NCI-H146 (cell line): ENCODE measurements at regions not wholly inside any gene's neighbourhood (a gene's known extent, or its start where the extent isn't known, plus 50 kb on each side); places are given as distances from the start of the nearest gene placed in this dataset.

Experiments
- DNase-seq: peaks from one replicate; lab custom pipeline; 2025; lab: John Stamatoyannopoulos, UW

GRCh38 chr4:185987961-185988627 lies 80.9 kb upstream of the TLR3 start:
- no peak for DNase-seq

GRCh38 chr4:185991770-185992169 lies 77.2 kb upstream of the TLR3 start:
- no peak for DNase-seq

- DNase-seq: no peak
Measured at GRCh38 chr4:185992585-185992984, 76.4 kb upstream of the TLR3 start.

GRCh38 chr4:185993328-185993973 lies 75.5 kb upstream of the TLR3 start:
- DNase-seq: no peak

GRCh38 chr4:185994750-185995149 lies 74.2 kb upstream of the TLR3 start:
- no peak for DNase-seq

GRCh38 chr4:185995665-185996064 lies 73.3 kb upstream of the TLR3 start:
- no peak for DNase-seq

- DNase-seq: no peak
Measured at GRCh38 chr4:185997296-185997695, 71.7 kb upstream of the TLR3 start.

GRCh38 chr4:185998791-185999190 lies 70.2 kb upstream of the TLR3 start:
- no peak for DNase-seq

- DNase-seq: no peak
Measured at GRCh38 chr4:185999207-185999606, 69.7 kb upstream of the TLR3 start.

- DNase-seq: no peak
Measured at GRCh38 chr4:186002853-186003252, 66.1 kb upstream of the TLR3 start.

- no peak for DNase-seq
Measured at GRCh38 chr4:186003746-186004145, 65.2 kb upstream of the TLR3 start.

- DNase-seq: no peak
Measured at GRCh38 chr4:186008057-186008456, 60.9 kb upstream of the TLR3 start.

- DNase-seq: no peak
Measured at GRCh38 chr4:186009976-186010375, 59.0 kb upstream of the TLR3 start.

- DNase-seq: no peak
Measured at GRCh38 chr4:186010821-186011220, 58.1 kb upstream of the TLR3 start.

GRCh38 chr4:186012071-186012470 lies 56.9 kb upstream of the TLR3 start:
- no peak for DNase-seq

- DNase-seq: no peak
Measured at GRCh38 chr4:186013419-186014186, 55.4 kb upstream of the TLR3 start.

- no peak for DNase-seq
Measured at GRCh38 chr4:186015212-186015817, 53.6 kb upstream of the TLR3 start.

- DNase-seq: no peak
Measured at GRCh38 chr4:186016796-186017195, 52.2 kb upstream of the TLR3 start.

- DNase-seq: no peak
Measured at GRCh38 chr4:186017801-186018200, 51.2 kb upstream of the TLR3 start.

- DNase-seq: no peak
Measured at GRCh38 chr4:186018261-186018660, 50.7 kb upstream of the TLR3 start.

- no peak for DNase-seq
Measured at GRCh38 chr4:186018784-186019183, 50.2 kb upstream of the TLR3 start.
